ENCODE measurements at regions not wholly inside any gene's neighbourhood (a gene's known extent, or its start where the extent isn't known, plus 50 kb on each side); places are given as distances from the start of the nearest gene placed in this dataset.

GRCh38 chr5:153919161-153919560 lies 119.5 kb downstream of the FAM114A2 start:
- Histone ChIP-seq H3K4me1 (ENCODE audit: insufficient read depth, low read length) (no peaks in the 10 kb centered on the region), H3K36me3 (replicated peaks in 1 of 2; ENCODE audit: control insufficient read depth in 1 of 2, insufficient read depth in 2 of 2, low read length in 2 of 2) (no peaks in the 10 kb centered on the region), H3K4me3 (replicated peaks in 1 of 3; ENCODE audit: insufficient read depth in 1 of 3, low read depth in 2 of 3, low read length in 3 of 3) (no peak overlapping the region), H3K9me3 (ENCODE audit: low read length) (no peaks in the 10 kb centered on the region), H3K4me2 (ENCODE audit: low read depth, low read length) (no peak overlapping the region), H3K79me2 (ENCODE audit: insufficient read depth, low read length) (no peaks in the 10 kb centered on the region), H3K27ac (ENCODE audit: extremely low read length, insufficient read depth, low read length) (no peak overlapping the region), H3K9ac (ENCODE audit: insufficient read depth, low read depth, low read length) (no peak overlapping the region), H4K20me1 (ENCODE audit: insufficient read depth, low read length) (no peaks in the 10 kb centered on the region), H2AFZ (ENCODE audit: low read length) (no peak overlapping the region), H3K27me3 (ENCODE audit: control insufficient read depth in 1 of 2, insufficient read depth in 2 of 2, low read length in 2 of 2) (0 out of 5 replicates have a peak, but pooled peaks cover 0 to 3% of the 10 kb centered on the region in 2 experiments)
- intact Hi-C loops (cut with micrococcal nuclease; ENCODE audit: unreplicated experiment), result no loop called here
- no peak for FAIRE-seq
- in situ Hi-C loops (cut with HindIII; ENCODE audit: extremely low pct_ligation_motif_present, low pct_unique_long_range_greater_than_20kb), result no loop called here
- 0% methylated on average over 1 of the region's 1 CpG for whole genome bisulfite sequencing (ENCODE audit: low lambda C conversion rate)
- CTCF ChIA-PET (ENCODE audit: low intra/inter-chr PET ratio, low total read pairs), result no interaction called here
- POLR2A ChIA-PET, result no interaction called here
- ATAC-seq, result no peak
- TF ChIP-seq YEATS2 (CRISPR knock-in tag; IDR thresholded peaks at IDR 0.05; ENCODE audit: borderline replicate concordance) (no peak), LBX2 (CRISPR knock-in tag; IDR thresholded peaks at IDR 0.05; ENCODE audit: borderline replicate concordance) (no peak), PAF1 (CRISPR knock-in tag; IDR thresholded peaks at IDR 0.05) (no peak)
- DNase-seq (ENCODE audit: low spot score), result no peak
- BruUV-seq (replicated peaks), result no TSS peak

- no peak overlapping the region for H3K9ac ChIP-seq (ENCODE audit: insufficient read depth, low read depth, low read length)
- POLR2A ChIA-PET, result no interaction called here
- no peaks in the 10 kb centered on the region for H3K27me3 ChIP-seq (ENCODE audit: control insufficient read depth in 1 of 2, insufficient read depth in 2 of 2, low read length in 2 of 2)
- no peak overlapping the region for H3K4me3 ChIP-seq (replicated peaks in 1 of 3; ENCODE audit: insufficient read depth in 1 of 3, low read depth in 2 of 3, low read length in 3 of 3)
- ATAC-seq (no peak), FAIRE-seq (no peak), DNase-seq (ENCODE audit: low spot score) (no peak)
- in situ Hi-C loops (cut with HindIII; ENCODE audit: extremely low pct_ligation_motif_present, low pct_unique_long_range_greater_than_20kb) (no loop called here), intact Hi-C loops (cut with micrococcal nuclease; ENCODE audit: unreplicated experiment) (no loop called here)
- H3K4me2 ChIP-seq (ENCODE audit: low read depth, low read length), result no peak overlapping the region
- H3K27ac ChIP-seq (ENCODE audit: extremely low read length, insufficient read depth, low read length), result no peak overlapping the region
- H3K4me1 ChIP-seq (ENCODE audit: insufficient read depth, low read length), result no peaks in the 10 kb centered on the region
- no peak overlapping the region for H2AFZ ChIP-seq (ENCODE audit: low read length)
- no peaks in the 10 kb centered on the region for H3K79me2 ChIP-seq (ENCODE audit: insufficient read depth, low read length)
- H3K36me3 ChIP-seq (replicated peaks in 1 of 2; ENCODE audit: control insufficient read depth in 1 of 2, insufficient read depth in 2 of 2, low read length in 2 of 2), result no peaks in the 10 kb centered on the region
- H4K20me1 ChIP-seq (ENCODE audit: insufficient read depth, low read length), result no peaks in the 10 kb centered on the region
- BruUV-seq (replicated peaks), result no TSS peak
- CTCF ChIA-PET (ENCODE audit: low intra/inter-chr PET ratio, low total read pairs), result no interaction called here
- no peaks in the 10 kb centered on the region for H3K9me3 ChIP-seq (ENCODE audit: low read length)
- TF ChIP-seq HHEX (CRISPR knock-in tag; IDR thresholded peaks at IDR 0.05) (no peak), HNF1A (IDR thresholded peaks at IDR 0.05; ENCODE audit: low read depth) (no peak), HNF1A (CRISPR knock-in tag; IDR thresholded peaks at IDR 0.05; ENCODE audit: borderline replicate concordance) (no peak), TEF (CRISPR knock-in tag; IDR thresholded peaks at IDR 0.05) (no peak), POGK (CRISPR knock-in tag; conservative IDR thresholded peaks at IDR 0.05) (no peak), KDM2A (CRISPR knock-in tag; IDR thresholded peaks at IDR 0.05; ENCODE audit: borderline replicate concordance, low read depth) (no peak)
These were observed 131.4 kb downstream of the FAM114A2 start for GRCh38 chr5:153907170-153907775.
